ENCODE measurements at regions not wholly inside any gene's neighbourhood (a gene's known extent, or its start where the extent isn't known, plus 50 kb on each side); places are given as distances from the start of the nearest gene placed in this dataset.

DNA sequence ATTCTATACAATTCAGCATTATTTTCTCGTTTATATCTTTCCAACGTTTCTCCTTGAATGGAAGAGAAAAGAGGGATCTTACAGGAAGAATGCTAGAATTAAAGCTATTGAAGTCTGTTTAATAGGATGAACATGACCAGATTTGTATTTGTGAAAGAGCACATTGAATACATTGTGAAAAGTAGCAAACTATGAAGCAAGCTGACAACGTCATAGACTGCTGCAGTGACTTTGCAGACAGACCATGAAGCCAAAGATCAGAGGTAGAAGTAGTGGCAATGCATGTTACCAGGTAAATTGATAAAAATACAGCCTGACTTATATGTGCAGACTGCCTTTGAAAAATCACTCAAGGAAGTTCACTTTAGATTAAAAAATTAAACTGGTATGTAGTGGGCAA, 146.1 kb downstream of the RASSF9 start:
- no peak for DNase-seq (ENCODE audit: extremely low read depth, low read depth)
- TF ChIP-seq CTCF (IDR thresholded peaks at IDR 0.05; ENCODE audit: low read depth, low read length) = no peak

DNA sequence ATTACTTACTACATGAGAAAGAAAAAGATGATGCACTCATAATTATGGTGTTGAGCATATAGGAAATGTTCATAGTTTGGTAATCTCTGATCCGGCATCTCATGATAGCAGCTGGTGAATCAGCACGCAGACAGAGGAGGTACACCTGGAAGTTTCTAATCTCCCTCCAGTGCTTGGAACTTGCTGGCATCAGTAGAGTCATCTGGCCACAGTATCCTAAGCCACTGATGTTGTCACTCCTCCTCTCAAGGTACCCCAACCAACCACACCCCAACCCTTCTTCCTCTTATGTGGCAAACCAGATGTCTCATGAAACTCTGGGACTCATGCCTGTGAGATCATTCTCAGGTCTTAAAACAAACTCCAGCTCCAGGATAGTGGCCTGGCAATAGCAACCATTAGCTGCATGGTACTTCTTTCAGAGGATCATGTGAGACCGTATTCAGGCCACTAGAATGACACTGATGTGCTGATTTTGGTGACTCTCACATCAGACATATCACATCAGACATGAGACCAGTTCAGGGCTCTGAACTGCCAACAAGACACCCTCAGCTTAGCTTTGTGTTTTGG, 143.0 kb downstream of the RASSF9 start:
- no peak for DNase-seq (ENCODE audit: extremely low read depth, low read depth)
- no peak for TF ChIP-seq CTCF (IDR thresholded peaks at IDR 0.05; ENCODE audit: low read depth, low read length)

- no peak for DNase-seq (ENCODE audit: extremely low read depth, low read depth)
- TF ChIP-seq CTCF (IDR thresholded peaks at IDR 0.05; ENCODE audit: low read depth, low read length) = no peak
Observed at GRCh38 chr12:85695097-85695715, 141.0 kb downstream of the RASSF9 start.

DNA sequence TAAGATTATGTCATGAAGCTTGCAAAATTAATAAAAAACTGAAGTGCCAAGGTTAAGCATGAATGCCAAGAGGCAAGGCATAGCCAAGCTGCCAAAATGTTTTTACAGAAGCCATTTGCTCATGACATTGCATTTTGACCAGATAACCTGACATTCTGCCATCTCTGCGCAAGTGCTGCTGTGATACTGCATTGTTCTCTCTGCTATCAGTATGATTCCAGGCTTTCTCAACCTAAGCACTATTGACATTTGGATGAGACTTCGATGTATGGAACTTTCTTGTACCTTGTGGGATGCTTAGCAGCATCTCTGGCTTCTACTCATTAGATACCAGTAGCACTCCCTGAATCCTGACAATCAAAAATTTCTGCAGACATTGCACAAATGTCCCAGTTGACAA, 139.2 kb downstream of the RASSF9 start:
- no peak for DNase-seq (ENCODE audit: extremely low read depth, low read depth)
- no peak for TF ChIP-seq CTCF (IDR thresholded peaks at IDR 0.05; ENCODE audit: low read depth, low read length)

DNA sequence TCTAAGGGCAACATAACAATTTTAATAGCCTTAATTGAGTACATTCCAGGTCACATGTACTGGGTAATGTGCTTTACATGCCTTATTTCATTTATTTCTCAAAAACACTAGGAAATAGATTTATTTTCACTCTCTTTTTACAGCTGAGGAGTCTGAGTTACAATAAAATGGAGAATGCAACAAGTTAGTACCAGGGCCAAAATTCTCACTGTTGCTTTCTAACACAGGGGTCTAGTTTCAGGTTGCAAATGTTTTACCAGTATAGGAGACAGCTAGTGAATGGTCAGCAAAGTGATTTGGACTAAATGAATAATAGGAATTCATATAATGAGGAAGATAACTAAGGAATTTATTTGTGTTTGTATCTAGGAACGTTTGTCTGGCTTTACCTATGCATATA, 137.3 kb downstream of the RASSF9 start:
- no peak for TF ChIP-seq CTCF (IDR thresholded peaks at IDR 0.05; ENCODE audit: low read depth, low read length)
- DNase-seq (ENCODE audit: extremely low read depth, low read depth) = no peak

DNA sequence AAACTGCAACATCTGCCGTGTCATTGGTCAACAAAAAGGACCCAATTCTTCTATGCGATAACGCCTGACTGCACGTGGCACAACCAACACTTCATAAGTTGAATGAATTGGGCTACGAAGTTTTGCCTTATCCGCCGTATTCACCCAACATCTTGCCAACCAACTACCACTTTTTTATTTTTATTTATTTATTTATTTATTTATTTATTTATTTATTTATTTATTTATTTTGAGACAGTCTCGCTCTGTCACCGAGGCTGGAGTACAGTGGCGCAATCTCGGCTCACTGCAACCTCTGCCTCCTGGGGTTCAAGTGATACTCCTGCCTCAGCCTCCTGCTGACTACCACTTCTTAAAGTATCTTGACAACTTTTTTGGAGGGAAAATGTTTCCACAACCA, 127.4 kb downstream of the RASSF9 start:
- DNase-seq (ENCODE audit: extremely low read depth, low read depth) = no peak
- no peak for TF ChIP-seq CTCF (IDR thresholded peaks at IDR 0.05; ENCODE audit: low read depth, low read length)

- no peak for TF ChIP-seq CTCF (IDR thresholded peaks at IDR 0.05; ENCODE audit: low read depth, low read length)
- DNase-seq (ENCODE audit: extremely low read depth, low read depth) = no peak
Observed at GRCh38 chr12:85711735-85712390, 124.3 kb downstream of the RASSF9 start.
